BLaER1 treated with 17β-estradiol and CSF1 and Interleukin-3, amounts not matched to agents 10 nM and 100 nM (cell line): ENCODE measurements at regions not wholly inside any gene's neighbourhood (a gene's known extent, or its start where the extent isn't known, plus 50 kb on each side); places are given as distances from the start of the nearest gene placed in this dataset.

Experiments used
- H3K27ac ChIP-seq, 11 experiments: shearing (Covaris generic); formaldehyde crosslinking; 2 replicates each; pipeline ENCODE4 v1.8.1; 2022
- H3K27me3 ChIP-seq, 11 experiments: shearing (Covaris generic); formaldehyde crosslinking; 2 replicates each; pipeline ENCODE4 v1.8.1; 2022
- H3K36me3 ChIP-seq, 11 experiments: shearing (Covaris generic); formaldehyde crosslinking; 2 replicates each; pipeline ENCODE4 v1.8.1; 2022
- H3K4me1 ChIP-seq, 10 experiments: shearing (Covaris generic); formaldehyde crosslinking; 2 replicates each; pipeline ENCODE4 v1.8.1; 2022
- H3K4me2 ChIP-seq, 11 experiments: shearing (Covaris generic); formaldehyde crosslinking; 2 replicates each; pipeline ENCODE4 v1.8.1; 2022
- H3K4me3 ChIP-seq, 10 experiments: shearing (Covaris generic); formaldehyde crosslinking; 2 replicates each; pipeline ENCODE4 v1.8.1; 2022
- H3K9ac ChIP-seq, 11 experiments: shearing (Covaris generic); formaldehyde crosslinking; 2 replicates each; pipeline ENCODE4 v1.8.1; 2022
- H3K9me3 ChIP-seq, 11 experiments: shearing (Covaris generic); formaldehyde crosslinking; replicated peaks in 1 of 11; 2 replicates each; pipeline ENCODE4 v1.8.1; 2022
- H4K20me1 ChIP-seq, 11 experiments: shearing (Covaris generic); formaldehyde crosslinking; 2 replicates each; pipeline ENCODE4 v1.8.1; 2022
- Cebpa-rat ChIP-seq, 11 experiments: shearing (Covaris generic); IDR thresholded peaks; 2 replicates each; pipeline ENCODE4 v1.8.1; 2022

DNA sequence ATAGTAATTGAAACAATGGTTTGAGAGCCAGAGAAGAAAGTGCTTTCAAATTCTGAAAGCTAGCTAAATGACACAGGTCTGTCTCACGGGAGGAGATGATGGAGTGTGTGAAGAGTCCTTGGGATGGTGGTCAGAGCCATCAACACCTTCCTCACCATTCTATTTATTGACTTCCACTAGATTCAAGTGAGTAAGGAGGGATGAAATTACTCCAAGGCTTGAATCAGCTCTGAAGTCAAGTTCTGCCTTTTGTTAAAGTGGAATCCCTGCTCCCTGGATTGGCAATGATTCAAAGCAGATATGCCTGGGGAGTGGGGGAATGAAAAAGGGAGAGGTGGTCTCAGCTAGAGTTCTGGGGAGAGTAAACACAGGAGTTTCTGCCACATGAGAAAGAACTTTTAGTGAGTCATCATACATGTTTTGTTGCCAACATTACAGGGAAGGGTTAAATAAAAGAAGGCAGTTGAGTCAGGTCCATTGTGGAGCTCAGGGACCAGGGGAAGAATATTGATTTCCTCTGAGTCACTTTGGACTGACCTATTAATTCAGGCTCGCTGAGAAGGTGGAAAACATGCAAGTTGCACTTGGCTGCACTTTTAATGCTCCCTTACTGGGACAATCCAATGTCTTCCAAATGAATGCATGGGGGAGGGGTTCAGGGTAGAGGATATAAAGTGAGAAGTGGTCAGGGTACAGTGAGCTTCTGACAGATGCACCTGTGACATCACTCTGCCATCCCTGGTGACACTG lies 142.7 kb downstream of the TBX5 start:
- Histone ChIP-seq H3K4me2 (no peak overlapping the region), H3K4me3 (no peak overlapping the region), H3K4me1 (no peaks in the 10 kb centered on the region), H3K36me3 (no peaks in the 10 kb centered on the region), H3K27me3 (peaks cover 0 to 3% (median 0%) of the 10 kb centered on the region in 11 experiments; a peak in 1 of 22 replicates), H3K9ac (no peak overlapping the region), H3K27ac (no peak overlapping the region), H3K9me3 (0 out of 22 replicates have a peak, but pooled peaks cover 0 to 7% (median 0%) of the 10 kb centered on the region in 11 experiments), H4K20me1 (no peaks in the 10 kb centered on the region)
- no peak for TF ChIP-seq Cebpa-rat (IDR thresholded peaks at IDR 0.05)

DNA sequence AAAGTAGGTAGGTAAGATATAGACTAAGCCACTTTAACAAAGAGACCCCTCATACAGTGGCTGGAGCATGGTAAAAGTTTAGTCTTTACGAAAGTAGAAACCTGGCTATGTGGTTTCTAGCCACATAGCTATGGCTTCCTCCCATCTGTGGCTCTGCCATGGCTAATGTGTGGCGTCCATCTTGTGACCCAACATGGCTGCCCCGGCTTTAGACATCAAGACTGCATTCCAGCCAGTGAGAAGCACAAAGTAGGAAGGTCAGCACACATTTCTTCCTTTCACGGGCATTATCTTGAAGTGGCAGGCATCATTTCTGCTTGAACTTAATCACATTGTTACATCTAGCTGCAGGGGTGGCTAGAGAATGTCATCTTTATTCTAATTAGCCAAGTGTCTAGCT lies 148.3 kb downstream of the TBX5 start:
- no peaks in the 10 kb centered on the region for H3K36me3 ChIP-seq
- peaks cover 0 to 17% (median 0%) of the 10 kb centered on the region in 11 experiments; a peak in 2 of 22 replicates for H3K27me3 ChIP-seq
- peaks cover 4 to 24% (median 10%) of the 10 kb centered on the region in 11 experiments; a peak in 17 of 22 replicates for H3K9me3 ChIP-seq
- H4K20me1 ChIP-seq, result no peaks in the 10 kb centered on the region
- no peak overlapping the region for H3K27ac ChIP-seq
- H3K4me2 ChIP-seq, result no peak overlapping the region
- no peak overlapping the region for H3K9ac ChIP-seq
- TF ChIP-seq Cebpa-rat (IDR thresholded peaks at IDR 0.05), result no peak
- H3K4me1 ChIP-seq, result peaks cover 0 to 14% (median 2%) of the 10 kb centered on the region in 10 experiments; a peak in 9 of 20 replicates
- no peak overlapping the region for H3K4me3 ChIP-seq

DNA sequence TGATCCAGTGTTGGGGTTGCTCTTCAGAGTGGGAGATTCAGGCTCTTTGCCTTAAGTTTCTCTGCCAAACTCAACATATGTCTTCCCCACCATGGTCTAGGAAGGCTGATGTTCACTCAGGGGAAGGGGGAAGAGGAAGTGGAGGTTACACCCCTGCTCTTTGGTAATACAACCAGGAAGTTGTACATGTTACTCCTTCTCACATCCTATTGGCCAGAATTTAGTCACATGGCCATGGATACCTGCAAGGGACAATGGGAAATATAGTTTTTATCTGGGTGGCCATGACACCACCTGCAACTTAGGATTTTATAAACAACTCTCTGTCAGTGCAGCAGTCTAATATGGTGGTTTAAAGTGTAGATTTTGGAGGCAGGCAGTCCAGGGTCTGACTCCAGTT lies 150.9 kb downstream of the TBX5 start:
- peaks cover 0 to 14% (median 2%) of the 10 kb centered on the region in 10 experiments; a peak in 9 of 20 replicates for H3K4me1 ChIP-seq
- no peaks in the 10 kb centered on the region for H4K20me1 ChIP-seq
- no peak overlapping the region for H3K4me3 ChIP-seq
- peaks cover 4 to 44% (median 10%) of the 10 kb centered on the region in 11 experiments; a peak in 17 of 22 replicates for H3K9me3 ChIP-seq
- H3K27ac ChIP-seq, result no peak overlapping the region
- H3K36me3 ChIP-seq, result no peaks in the 10 kb centered on the region
- no peak overlapping the region for H3K4me2 ChIP-seq
- H3K9ac ChIP-seq, result no peak overlapping the region
- TF ChIP-seq Cebpa-rat (IDR thresholded peaks at IDR 0.05), result no peak
- peaks cover 0 to 18% (median 0%) of the 10 kb centered on the region in 11 experiments; a peak in 2 of 22 replicates for H3K27me3 ChIP-seq

DNA sequence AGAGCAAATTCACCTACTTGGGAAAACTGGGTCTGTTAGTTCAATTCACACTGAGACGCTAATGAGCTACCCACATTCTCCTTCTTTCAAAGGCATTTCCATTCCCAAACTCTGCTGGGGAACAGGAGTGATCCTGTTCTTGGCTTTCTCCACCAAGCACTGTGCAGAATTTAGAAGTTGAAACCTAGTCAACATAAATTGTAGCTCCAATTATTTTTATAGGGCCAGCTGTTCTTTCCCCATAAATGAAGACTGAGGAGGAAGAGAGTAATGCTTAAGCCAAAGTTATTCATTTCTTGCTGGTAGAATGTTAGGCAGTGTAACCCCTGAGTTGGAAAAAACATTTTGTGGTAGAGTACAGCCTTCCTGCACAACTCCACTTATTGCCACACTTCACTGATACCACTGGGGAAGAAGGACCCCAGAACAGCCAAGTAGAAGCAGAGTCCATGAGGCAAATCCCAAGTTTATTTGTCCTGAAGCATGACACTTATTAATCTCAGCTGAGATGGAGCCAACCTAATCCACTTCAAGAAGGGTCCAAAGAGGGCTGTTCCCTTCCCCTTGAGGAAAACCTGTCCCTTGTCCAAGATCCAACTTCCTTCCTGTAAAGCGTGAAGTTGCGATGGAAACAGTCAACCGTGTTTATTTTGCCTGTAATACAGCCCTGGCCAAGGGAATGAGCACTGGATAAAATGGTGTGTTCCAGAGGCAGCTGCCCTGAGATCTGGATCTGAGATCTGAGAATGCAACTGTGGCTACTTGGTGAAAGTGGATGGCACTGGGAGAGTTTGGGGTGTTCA lies 151.8 kb downstream of the TBX5 start:
- H4K20me1 ChIP-seq, result no peaks in the 10 kb centered on the region
- H3K4me3 ChIP-seq, result no peak overlapping the region
- no peak for TF ChIP-seq Cebpa-rat (IDR thresholded peaks at IDR 0.05)
- no peak overlapping the region for H3K4me2 ChIP-seq
- H3K27me3 ChIP-seq, result peaks cover 0 to 18% (median 0%) of the 10 kb centered on the region in 11 experiments; a peak in 2 of 22 replicates
- no peaks in the 10 kb centered on the region for H3K36me3 ChIP-seq
- H3K9ac ChIP-seq, result no peak overlapping the region
- no peak overlapping the region for H3K27ac ChIP-seq
- peaks cover 4 to 50% (median 10%) of the 10 kb centered on the region in 11 experiments; a peak in 17 of 22 replicates for H3K9me3 ChIP-seq
- H3K4me1 ChIP-seq, result peaks cover 0 to 14% (median 2%) of the 10 kb centered on the region in 10 experiments; a peak in 9 of 20 replicates

DNA sequence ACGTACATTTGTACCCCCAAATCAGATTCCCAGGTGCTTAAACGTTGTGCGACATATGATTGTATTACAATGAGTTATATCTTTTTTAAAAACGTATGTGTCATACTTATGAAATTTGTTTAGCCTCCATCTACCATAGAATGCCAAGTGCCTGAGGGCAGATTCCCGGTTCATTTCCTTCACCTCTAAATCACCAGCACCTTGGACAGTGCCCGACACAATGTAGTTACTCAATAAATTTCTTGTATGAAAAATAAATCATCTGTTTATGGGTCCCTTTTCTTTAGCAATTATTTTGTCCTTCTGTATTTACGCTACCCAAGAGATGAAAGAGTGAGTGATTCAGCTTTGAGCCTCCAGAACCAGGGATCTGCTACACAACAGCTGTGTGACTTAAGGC lies 157.4 kb downstream of the TBX5 start:
- Histone ChIP-seq H4K20me1 (no peaks in the 10 kb centered on the region), H3K27ac (no peak overlapping the region), H3K9me3 (peaks cover 0 to 34% (median 0%) of the 10 kb centered on the region in 11 experiments; a peak in 9 of 22 replicates), H3K4me1 (no peaks in the 10 kb centered on the region), H3K4me3 (no peak overlapping the region), H3K36me3 (no peaks in the 10 kb centered on the region), H3K27me3 (peaks cover 0 to 7% (median 0%) of the 10 kb centered on the region in 11 experiments; a peak in 1 of 22 replicates), H3K9ac (no peak overlapping the region), H3K4me2 (no peak overlapping the region)
- no peak for TF ChIP-seq Cebpa-rat (IDR thresholded peaks at IDR 0.05)

DNA sequence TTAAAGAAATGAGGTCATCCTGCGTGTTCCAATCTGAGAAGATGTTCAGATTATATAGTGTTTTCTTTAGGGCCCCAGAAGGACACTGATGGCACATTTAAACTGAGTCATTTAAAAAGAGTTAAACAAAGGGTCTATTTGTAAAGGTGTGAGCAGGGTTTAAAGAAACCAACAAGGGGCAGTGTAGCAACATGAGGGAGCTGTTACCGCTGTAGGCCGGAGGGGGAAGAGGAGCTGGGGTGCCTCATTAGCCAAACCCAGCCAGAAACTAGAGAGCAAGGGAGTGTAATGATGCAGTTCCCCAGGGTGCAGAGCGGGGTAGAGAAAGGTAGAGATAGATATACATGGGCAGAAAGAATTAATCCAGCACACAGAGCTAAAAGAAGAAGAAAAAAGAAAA lies 160.4 kb downstream of the TBX5 start:
- Histone ChIP-seq H3K27me3 (no peaks in the 10 kb centered on the region), H3K4me3 (no peak overlapping the region), H3K36me3 (no peaks in the 10 kb centered on the region), H3K4me2 (no peak overlapping the region), H3K9ac (no peak overlapping the region), H4K20me1 (no peaks in the 10 kb centered on the region), H3K9me3 (peaks cover 6 to 21% (median 9%) of the 10 kb centered on the region in 11 experiments; a peak in 18 of 22 replicates), H3K27ac (no peak overlapping the region), H3K4me1 (no peaks in the 10 kb centered on the region)
- no peak for TF ChIP-seq Cebpa-rat (IDR thresholded peaks at IDR 0.05)

DNA sequence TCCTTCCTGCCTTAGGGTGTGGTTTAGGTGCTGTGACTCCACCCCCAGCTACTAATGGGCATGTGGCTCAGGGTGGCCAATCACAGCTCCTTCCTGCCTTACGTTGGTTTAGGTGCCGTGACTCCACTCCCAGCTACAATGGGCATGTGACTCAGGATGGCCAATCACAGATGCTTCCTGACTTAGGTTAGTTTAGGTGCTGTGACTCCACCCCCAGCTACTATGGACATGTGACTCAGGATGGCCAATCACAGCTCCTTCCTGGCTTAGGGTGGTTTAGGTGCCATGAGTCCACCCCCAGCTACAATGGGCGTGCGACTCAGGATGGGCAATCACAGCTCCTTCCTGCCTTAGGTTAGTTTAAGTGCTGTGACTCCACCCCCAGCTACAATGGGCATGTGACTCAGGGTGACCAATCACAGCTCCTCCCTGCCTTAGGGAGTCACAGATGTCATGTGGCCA lies 163.9 kb downstream of the TBX5 start:
- Histone ChIP-seq H3K4me3 (no peak overlapping the region), H3K9me3 (peaks cover 6 to 11% (median 8%) of the 10 kb centered on the region in 11 experiments; a peak in 17 of 22 replicates), H4K20me1 (no peaks in the 10 kb centered on the region), H3K36me3 (no peaks in the 10 kb centered on the region), H3K4me2 (no peak overlapping the region), H3K9ac (no peak overlapping the region), H3K4me1 (peaks cover 0 to 9% (median 2%) of the 10 kb centered on the region in 10 experiments; a peak in 6 of 20 replicates), H3K27me3 (no peaks in the 10 kb centered on the region), H3K27ac (no peak overlapping the region)
- no peak for TF ChIP-seq Cebpa-rat (IDR thresholded peaks at IDR 0.05)

DNA sequence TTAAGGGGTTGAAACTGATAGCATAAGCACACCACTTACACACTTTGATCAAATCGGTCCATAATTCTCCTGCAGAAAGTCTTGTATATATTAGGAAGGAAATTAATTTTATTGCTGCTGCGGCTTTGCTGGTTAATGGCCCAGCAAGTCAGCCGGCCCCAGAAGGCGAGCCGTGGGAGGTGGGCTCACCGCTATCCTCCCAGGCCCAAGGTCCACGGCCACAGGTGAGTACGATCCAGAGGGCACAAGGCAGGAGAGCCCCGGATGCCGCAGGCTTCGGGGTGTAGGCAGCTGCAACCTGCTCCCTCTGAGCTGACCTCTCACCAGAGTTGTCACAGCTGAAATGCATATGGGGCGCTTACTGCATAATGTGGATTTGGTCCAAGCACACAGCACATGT lies 165.7 kb downstream of the TBX5 start:
- H3K4me2 ChIP-seq, result no peak overlapping the region

DNA sequence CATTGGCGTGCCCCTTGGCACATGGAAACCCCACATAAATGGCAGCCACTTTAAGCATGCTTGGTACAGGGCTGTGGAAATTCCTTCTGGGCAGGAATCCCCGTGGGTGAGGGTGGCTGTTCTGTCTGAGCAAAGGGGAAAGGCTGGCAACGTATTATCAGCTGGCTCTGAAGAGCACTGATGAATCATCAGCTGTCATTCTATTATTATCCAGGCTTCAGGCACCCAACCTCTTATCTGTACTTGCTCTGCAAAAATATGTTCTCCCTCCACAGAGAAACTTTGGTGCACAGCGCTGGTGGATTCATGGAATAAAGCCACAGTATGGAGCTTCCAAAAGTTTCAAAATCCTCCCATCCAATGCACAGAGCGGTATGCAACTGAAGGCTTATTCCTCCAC lies 167.1 kb downstream of the TBX5 start:
- Histone ChIP-seq H3K9ac (no peak overlapping the region), H4K20me1 (no peaks in the 10 kb centered on the region), H3K4me3 (no peak overlapping the region), H3K4me1 (peaks cover 0 to 9% (median 2%) of the 10 kb centered on the region in 10 experiments; a peak in 6 of 20 replicates), H3K36me3 (no peaks in the 10 kb centered on the region), H3K4me2 (peak overlapping the region in 3 of 11 experiments; percentile 0 to 15 (median 2); a peak in 2 of 22 replicates), H3K27me3 (no peaks in the 10 kb centered on the region), H3K9me3 (peaks cover 6 to 11% (median 8%) of the 10 kb centered on the region in 11 experiments; a peak in 17 of 22 replicates), H3K27ac (no peak overlapping the region)
- no peak for TF ChIP-seq Cebpa-rat (IDR thresholded peaks at IDR 0.05)

More for the DNA sequence above, 165.7 kb downstream of the TBX5 start:
- TF ChIP-seq Cebpa-rat (IDR thresholded peaks at IDR 0.05), result no peak
- H3K36me3 ChIP-seq, result no peaks in the 10 kb centered on the region
- H4K20me1 ChIP-seq, result no peaks in the 10 kb centered on the region
- H3K4me1 ChIP-seq, result peaks cover 0 to 9% (median 2%) of the 10 kb centered on the region in 10 experiments; a peak in 6 of 20 replicates
- no peak overlapping the region for H3K4me3 ChIP-seq
- H3K27ac ChIP-seq, result no peak overlapping the region
- no peak overlapping the region for H3K9ac ChIP-seq
- H3K9me3 ChIP-seq, result peaks cover 6 to 11% (median 8%) of the 10 kb centered on the region in 11 experiments; a peak in 17 of 22 replicates
- no peaks in the 10 kb centered on the region for H3K27me3 ChIP-seq
